Trophoblast cell (in vitro differentiated cells and primary cell): ENCODE measurements at regions not wholly inside any gene's neighbourhood (a gene's known extent, or its start where the extent isn't known, plus 50 kb on each side); places are given as distances from the start of the nearest gene placed in this dataset.

Experiments used
- DNase-seq, 2 donors: peaks; one replicate each; pipeline ENCODE4 v3.0.0-alpha.2; 2016
- H2AFZ ChIP-seq: 2 replicates; pipeline ENCODE4 v1.6.1; 2013; ENCODE audit warnings: low read length, moderate library complexity, mild to moderate bottlenecking; ENCODE audit not compliant: insufficient read depth, poor library complexity
- H2AK5ac ChIP-seq: 2 replicates; pipeline ENCODE4 v1.6.1; 2013; ENCODE audit warnings: mild to moderate bottlenecking, low read length
- H2BK120ac ChIP-seq: 2 replicates; pipeline ENCODE4 v1.6.1; 2013; ENCODE audit warnings: low read length, mild to moderate bottlenecking, moderate library complexity; ENCODE audit not compliant: insufficient read depth, poor library complexity
- H2BK12ac ChIP-seq: 2 replicates; pipeline ENCODE4 v1.6.1; 2013; ENCODE audit warnings: mild to moderate bottlenecking, low read length, moderate library complexity
- H2BK5ac ChIP-seq: 2 replicates; pipeline ENCODE4 v1.6.1; 2013; ENCODE audit warnings: low read length, low read depth, moderate library complexity, mild to moderate bottlenecking; ENCODE audit not compliant: poor library complexity
- H3K14ac ChIP-seq: 2 replicates; pipeline ENCODE4 v1.6.1; 2013; ENCODE audit warnings: mild to moderate bottlenecking, low read length
- H3K18ac ChIP-seq: 2 replicates; pipeline ENCODE4 v1.6.1; 2013; ENCODE audit warnings: mild to moderate bottlenecking, low read length
- H3K23ac ChIP-seq: 2 replicates; pipeline ENCODE4 v1.6.1; 2013; ENCODE audit warnings: low read length
- H3K27ac ChIP-seq: 2 replicates; pipeline ENCODE4 v1.5.1; 2013; ENCODE audit warnings: low read depth, mild to moderate bottlenecking, inconsistent platforms, low read length, moderate library complexity
- H3K27me3 ChIP-seq: 2 replicates; pipeline ENCODE4 v1.6.1; 2013; ENCODE audit warnings: inconsistent platforms, mild to moderate bottlenecking, low read length, moderate library complexity; ENCODE audit not compliant: insufficient read depth
- H3K36me3 ChIP-seq, 2 experiments: 1 replicate in 1 of 2; 2 replicates in 1 of 2; pipeline ENCODE4 v1.6.1; 2013; ENCODE audit warnings: low read length in 2 of 2, mild to moderate bottlenecking in 2 of 2, moderate library complexity in 1 of 2; ENCODE audit not compliant: insufficient read depth in 2 of 2, control insufficient read depth in 1 of 2
- H3K4ac ChIP-seq: 2 replicates; pipeline ENCODE4 v1.6.1; 2013; ENCODE audit warnings: low read depth, mild to moderate bottlenecking, low read length, moderate library complexity
- H3K4me1 ChIP-seq, 2 experiments: 1 replicate in 1 of 2; 2 replicates in 1 of 2; pipeline ENCODE4 v1.6.1; 2013; ENCODE audit warnings: low read length in 2 of 2, mild to moderate bottlenecking in 2 of 2, moderate library complexity in 1 of 2; ENCODE audit not compliant: insufficient read depth in 2 of 2, control insufficient read depth in 1 of 2
- H3K4me2 ChIP-seq: 2 replicates; pipeline ENCODE4 v1.6.1; 2013; ENCODE audit warnings: inconsistent platforms, mild to moderate bottlenecking, low read length, moderate library complexity
- H3K4me3 ChIP-seq: 2 replicates; pipeline ENCODE4 v1.5.1; 2013; ENCODE audit warnings: mild to moderate bottlenecking, low read depth, low read length, inconsistent platforms
- H3K79me1 ChIP-seq: one replicate; pipeline ENCODE4 v1.6.1; 2013; ENCODE audit warnings: low read length
- H3K79me2 ChIP-seq: 2 replicates; pipeline ENCODE4 v1.6.1; 2013; ENCODE audit warnings: low read length, mild to moderate bottlenecking; ENCODE audit not compliant: control insufficient read depth, insufficient read depth, poor library complexity
- H3K9ac ChIP-seq: 2 replicates; pipeline ENCODE4 v1.6.1; 2013; ENCODE audit warnings: mild to moderate bottlenecking, low read length
- H3K9me3 ChIP-seq: 2 replicates; pipeline ENCODE4 v1.6.1; 2013; ENCODE audit warnings: low read depth, mild to moderate bottlenecking, control low read depth, inconsistent platforms, low read length; ENCODE audit not compliant: insufficient read depth
- H4K12ac ChIP-seq: 2 replicates; pipeline ENCODE4 v1.6.1; 2013; ENCODE audit warnings: low read depth, mild to moderate bottlenecking, low read length, moderate library complexity
- H4K8ac ChIP-seq: 2 replicates; pipeline ENCODE4 v1.6.1; 2013; ENCODE audit warnings: low read depth, mild to moderate bottlenecking, low read length, moderate library complexity
- H4K91ac ChIP-seq: one replicate; pipeline ENCODE4 v1.6.1; 2013; ENCODE audit warnings: low read depth, mild to moderate bottlenecking, low read length, moderate library complexity
- WGBS: extraction: QIAGEN DNeasy Blood & Tissue Kit; methylation state at CpG from one replicate; pipeline ENCODE4 v1.1.7; 2013; ENCODE audit warnings: missing lambda C conversion rate; ENCODE audit not compliant: insufficient read length, insufficient coverage; ENCODE audit errors: extremely low coverage; 5-methylcytosine and 5-hydroxymethylcytosine counted together

DNA sequence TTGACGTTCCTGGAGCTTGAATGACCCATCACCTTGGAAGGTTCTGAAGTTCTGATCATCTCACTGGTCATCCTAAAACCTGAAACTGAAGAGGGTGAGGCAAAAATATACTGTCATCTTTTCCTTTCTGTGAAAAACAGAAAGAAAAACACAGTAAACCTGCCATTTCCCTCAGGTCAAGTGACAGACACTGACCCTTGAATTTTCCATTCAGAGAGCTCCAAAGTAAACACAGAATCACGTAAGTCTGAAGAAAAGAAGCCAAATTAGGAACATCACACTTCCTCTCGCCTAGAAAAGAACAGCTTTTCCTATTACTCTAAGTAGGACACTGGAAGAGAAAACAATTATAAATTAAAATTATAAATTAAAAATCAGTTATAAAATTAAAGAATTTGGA lies 78.7 kb upstream of the TGFBR2 start:
- Histone ChIP-seq H3K79me2 (no peaks in the 10 kb centered on the region), H3K9ac (no peak overlapping the region), H4K8ac (no peak overlapping the region), H2AK5ac (no peak overlapping the region), H3K27ac (no peak overlapping the region), H3K14ac (no peak overlapping the region), H4K12ac (no peak overlapping the region), H3K9me3 (no peaks in the 10 kb centered on the region), H2BK12ac (no peak overlapping the region), H3K36me3 (no peaks in the 10 kb centered on the region), H2BK5ac (no peak overlapping the region), H2BK120ac (no peak overlapping the region), H3K4me3 (no peak overlapping the region), H2AFZ (no peak overlapping the region), H3K27me3 (no peaks in the 10 kb centered on the region), H3K4me2 (no peak overlapping the region), H3K18ac (no peak overlapping the region), H3K23ac (no peak overlapping the region), H3K4me1 (peaks cover 4 to 6% of the 10 kb centered on the region in 2 experiments), H3K79me1 (peaks cover 1% of the 10 kb centered on the region), H3K4ac (no peak overlapping the region), H4K91ac (no peak overlapping the region)
- no CpG with 5 or more reads among the region's 3 CpGs for WGBS
- peak in 1 of 2 donors; percentile 30 for DNase-seq

DNA sequence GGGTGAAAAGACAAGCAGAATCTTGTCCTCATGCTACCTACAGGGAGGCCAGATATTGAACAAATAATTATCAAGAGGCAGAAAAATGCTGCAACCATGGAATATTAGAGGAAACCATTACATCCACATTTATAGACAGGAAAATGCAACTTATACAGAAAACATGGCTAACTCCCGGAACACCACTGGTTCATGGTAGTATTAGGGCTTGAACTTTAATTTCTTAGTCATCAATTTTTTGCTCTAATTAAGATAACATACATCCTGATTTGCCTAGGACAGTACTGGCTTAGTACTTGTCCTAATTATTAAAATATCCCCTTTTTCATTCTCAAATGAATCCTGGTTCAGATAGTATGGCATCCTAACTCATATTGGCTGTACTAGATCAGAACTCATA lies 76.3 kb upstream of the TGFBR2 start:
- H3K27me3 ChIP-seq, result no peaks in the 10 kb centered on the region
- H3K4me3 ChIP-seq, result no peak overlapping the region
- H3K4me1 ChIP-seq, result peaks cover 4 to 6% of the 10 kb centered on the region in 2 experiments
- no peak overlapping the region for H2BK5ac ChIP-seq
- H3K79me1 ChIP-seq, result no peaks in the 10 kb centered on the region
- H3K18ac ChIP-seq, result no peak overlapping the region
- H3K14ac ChIP-seq, result no peak overlapping the region
- H3K9ac ChIP-seq, result no peak overlapping the region
- no peak overlapping the region for H3K4me2 ChIP-seq
- H2BK12ac ChIP-seq, result no peak overlapping the region
- H3K4ac ChIP-seq, result no peak overlapping the region
- no peak overlapping the region for H4K12ac ChIP-seq
- H2AFZ ChIP-seq, result no peak overlapping the region
- no peak overlapping the region for H4K8ac ChIP-seq
- no peak for DNase-seq
- no peak overlapping the region for H2BK120ac ChIP-seq
- H3K79me2 ChIP-seq, result no peaks in the 10 kb centered on the region
- H3K23ac ChIP-seq, result no peak overlapping the region
- no peak overlapping the region for H3K27ac ChIP-seq
- no peaks in the 10 kb centered on the region for H3K36me3 ChIP-seq
- H3K9me3 ChIP-seq, result no peaks in the 10 kb centered on the region
- no peak overlapping the region for H4K91ac ChIP-seq
- WGBS, result no CpG with 5 or more reads among the region's 1 CpG
- no peak overlapping the region for H2AK5ac ChIP-seq

DNA sequence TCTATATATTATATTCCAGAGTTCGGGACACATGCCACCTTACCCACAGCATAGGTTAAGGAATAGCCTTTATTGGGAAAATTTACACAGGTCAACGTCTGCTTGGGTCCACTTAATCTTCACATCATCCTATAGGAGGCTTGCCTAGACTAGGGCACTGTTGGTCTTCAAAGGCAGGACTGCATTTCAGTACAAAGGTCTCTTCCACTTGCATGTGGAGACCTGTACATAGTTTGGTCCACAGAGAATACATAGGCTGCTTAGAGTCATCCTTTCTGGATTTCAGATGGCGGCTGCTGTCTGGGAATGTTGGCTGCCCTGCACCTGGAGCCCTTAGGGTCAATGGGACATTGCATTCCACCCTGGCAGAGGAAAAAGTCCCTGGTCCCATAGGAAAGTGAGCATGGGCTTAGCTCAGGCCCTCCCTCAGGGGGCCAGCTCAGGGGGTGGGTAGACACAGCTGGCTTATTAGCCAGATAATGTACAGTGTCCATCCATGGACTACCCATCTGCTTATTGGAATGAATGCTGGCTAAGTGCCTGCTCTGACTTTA lies 75.3 kb upstream of the TGFBR2 start:
- no CpG with 5 or more reads among the region's 3 CpGs for WGBS
- Histone ChIP-seq H2AK5ac (no peak overlapping the region), H3K23ac (no peak overlapping the region), H3K9ac (no peak overlapping the region), H3K79me2 (no peaks in the 10 kb centered on the region), H3K36me3 (no peaks in the 10 kb centered on the region), H3K9me3 (no peaks in the 10 kb centered on the region), H3K4ac (no peak overlapping the region), H4K8ac (no peak overlapping the region), H3K18ac (no peak overlapping the region), H2BK5ac (no peak overlapping the region), H3K27ac (peak overlapping the region; percentile 40), H3K79me1 (no peaks in the 10 kb centered on the region), H2AFZ (no peak overlapping the region), H3K4me3 (no peak overlapping the region), H3K4me2 (no peak overlapping the region), H2BK120ac (no peak overlapping the region), H4K91ac (no peak overlapping the region), H3K4me1 (peaks cover 4 to 6% of the 10 kb centered on the region in 2 experiments), H3K27me3 (no peaks in the 10 kb centered on the region), H4K12ac (no peak overlapping the region), H3K14ac (no peak overlapping the region), H2BK12ac (no peak overlapping the region)
- DNase-seq, result peak; percentile 81 to 82

DNA sequence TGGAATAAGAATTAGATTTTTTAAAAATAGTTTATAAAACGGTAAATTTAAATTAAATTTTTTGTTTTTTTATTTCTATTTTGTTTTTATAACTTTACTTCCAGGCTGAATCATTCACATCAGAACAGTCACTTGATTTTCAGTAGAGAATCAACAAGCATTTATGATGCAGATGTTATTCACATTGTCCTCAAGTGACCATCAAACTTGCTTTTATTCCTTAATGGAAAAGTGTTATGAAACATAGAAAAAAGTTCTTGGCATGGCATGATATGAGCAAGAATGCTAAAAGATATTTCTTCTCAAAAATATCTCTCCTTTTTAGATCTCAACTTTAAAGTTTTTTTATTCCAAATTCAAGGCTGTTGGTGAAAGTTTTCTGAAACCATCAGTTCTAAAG lies 70.9 kb upstream of the TGFBR2 start:
- no peak overlapping the region for H3K9ac ChIP-seq
- WGBS, result no CpG with 5 or more reads among the region's 1 CpG
- H3K18ac ChIP-seq, result no peak overlapping the region
- no peak overlapping the region for H2AFZ ChIP-seq
- H3K9me3 ChIP-seq, result no peaks in the 10 kb centered on the region
- H3K27me3 ChIP-seq, result no peaks in the 10 kb centered on the region
- H3K4ac ChIP-seq, result no peak overlapping the region
- peaks cover 4% of the 10 kb centered on the region for H3K79me1 ChIP-seq
- H3K79me2 ChIP-seq, result no peaks in the 10 kb centered on the region
- H4K8ac ChIP-seq, result no peak overlapping the region
- peaks cover 4 to 6% of the 10 kb centered on the region in 2 experiments for H3K4me1 ChIP-seq
- no peak overlapping the region for H3K4me3 ChIP-seq
- H4K91ac ChIP-seq, result no peak overlapping the region
- no peak overlapping the region for H3K4me2 ChIP-seq
- no peak overlapping the region for H2BK5ac ChIP-seq
- no peak overlapping the region for H2BK120ac ChIP-seq
- no peak overlapping the region for H2AK5ac ChIP-seq
- H2BK12ac ChIP-seq, result no peak overlapping the region
- H4K12ac ChIP-seq, result no peak overlapping the region
- DNase-seq, result no peak
- H3K23ac ChIP-seq, result no peak overlapping the region
- H3K14ac ChIP-seq, result no peak overlapping the region
- H3K27ac ChIP-seq, result no peak overlapping the region
- H3K36me3 ChIP-seq, result no peaks in the 10 kb centered on the region
